NOMO-1 treated with dmso at 0.1 percent for 144 hours (cell line): ENCODE measurements at regions not wholly inside any gene's neighbourhood (a gene's known extent, or its start where the extent isn't known, plus 50 kb on each side); places are given as distances from the start of the nearest gene placed in this dataset.

Experiments
- DNase-seq: peaks from one replicate; lab custom pipeline; 2025; ENCODE audit not compliant: unreplicated experiment; lab: John Stamatoyannopoulos, UW

DNA sequence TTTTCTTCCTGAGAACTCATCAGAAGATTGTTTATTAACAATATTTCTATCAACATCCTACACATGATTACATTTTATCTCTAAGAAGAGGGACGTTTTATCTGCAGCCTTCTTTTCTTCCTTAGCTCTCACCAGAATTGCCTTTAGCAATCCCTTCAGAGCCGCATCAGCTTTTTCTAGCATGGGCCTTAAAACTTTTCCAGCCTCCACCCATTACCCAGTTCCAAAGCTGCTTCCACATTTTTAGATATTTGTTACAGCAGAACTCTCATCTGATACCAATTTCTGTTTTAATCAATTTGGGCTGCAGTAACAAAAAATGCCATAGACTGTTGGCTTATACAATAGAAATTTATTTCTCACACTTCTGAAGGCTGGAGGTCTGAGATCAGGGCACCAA is 281.5 kb downstream of the THBS2 start:
- DNase-seq = no peak

DNA sequence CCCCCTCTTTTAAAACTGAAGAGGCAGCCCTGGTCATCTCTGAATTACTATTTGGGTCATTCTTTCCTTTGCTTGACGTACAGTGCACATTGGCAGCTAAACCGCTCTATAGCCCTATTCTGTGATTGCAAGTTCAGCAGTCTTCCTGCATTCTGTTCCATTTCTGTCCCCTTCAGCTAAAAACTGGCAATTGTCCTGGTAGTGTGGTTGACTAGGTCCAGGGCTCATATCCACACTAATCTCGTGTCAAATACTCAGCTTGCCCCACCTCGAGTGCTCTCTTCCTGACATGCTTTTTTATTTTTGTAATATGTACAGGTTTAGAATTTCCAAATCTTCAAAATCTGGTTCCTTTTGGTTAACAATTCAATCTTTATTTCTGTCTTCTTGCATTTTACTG is 282.1 kb downstream of the THBS2 start:
- no peak for DNase-seq

GRCh38 chr6:168968801-168969200 is 284.8 kb downstream of the THBS2 start:
- no peak for DNase-seq

- peak; percentile 72 for DNase-seq
Observed at GRCh38 chr6:168968228-168968627, 285.4 kb downstream of the THBS2 start.

DNA sequence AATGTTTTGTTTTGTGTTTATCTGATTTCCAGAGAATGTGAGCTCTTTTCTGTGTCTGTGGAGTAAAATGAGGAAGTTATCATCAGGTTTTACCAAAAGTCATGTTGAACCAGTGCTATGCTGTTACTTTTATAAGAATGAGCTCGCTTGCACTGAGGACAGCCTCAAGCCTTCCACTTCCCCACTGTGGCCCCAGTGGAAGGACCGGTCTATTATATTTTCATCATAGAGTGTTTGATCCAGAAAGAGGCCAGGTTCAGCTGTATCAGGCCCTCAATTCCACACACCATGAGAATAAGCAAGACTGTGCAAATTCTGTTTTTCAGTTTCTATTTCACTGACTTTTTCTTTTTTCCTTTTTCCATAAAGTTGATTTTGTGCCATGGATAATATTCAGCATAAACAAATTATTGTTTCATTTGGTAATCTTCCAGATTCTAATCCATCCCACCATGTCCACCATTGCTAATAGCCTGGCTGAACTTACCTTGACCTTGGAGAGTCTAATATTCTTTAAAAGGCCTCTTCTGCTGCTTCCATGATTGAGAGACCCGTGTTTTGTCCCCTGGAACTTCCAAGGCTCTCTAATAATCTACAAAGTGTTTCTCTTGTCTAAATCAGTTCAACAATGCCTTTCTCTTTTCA is 286.2 kb downstream of the THBS2 start:
- DNase-seq = no peak

GRCh38 chr6:168964138-168964835 is 289.4 kb downstream of the THBS2 start:
- DNase-seq = no peak

- no peak for DNase-seq
Observed at GRCh38 chr6:168962886-168963285, 290.8 kb downstream of the THBS2 start.

- DNase-seq = no peak
Observed at GRCh38 chr6:168961264-168961656, 292.4 kb downstream of the THBS2 start.

- DNase-seq = no peak
Observed at GRCh38 chr6:168960551-168961263, 292.9 kb downstream of the THBS2 start.

- no peak for DNase-seq
Observed at GRCh38 chr6:168959696-168960095, 293.9 kb downstream of the THBS2 start.

- DNase-seq = peak; percentile 61
Observed at GRCh38 chr6:168956884-168957730, 296.5 kb downstream of the THBS2 start.

DNA sequence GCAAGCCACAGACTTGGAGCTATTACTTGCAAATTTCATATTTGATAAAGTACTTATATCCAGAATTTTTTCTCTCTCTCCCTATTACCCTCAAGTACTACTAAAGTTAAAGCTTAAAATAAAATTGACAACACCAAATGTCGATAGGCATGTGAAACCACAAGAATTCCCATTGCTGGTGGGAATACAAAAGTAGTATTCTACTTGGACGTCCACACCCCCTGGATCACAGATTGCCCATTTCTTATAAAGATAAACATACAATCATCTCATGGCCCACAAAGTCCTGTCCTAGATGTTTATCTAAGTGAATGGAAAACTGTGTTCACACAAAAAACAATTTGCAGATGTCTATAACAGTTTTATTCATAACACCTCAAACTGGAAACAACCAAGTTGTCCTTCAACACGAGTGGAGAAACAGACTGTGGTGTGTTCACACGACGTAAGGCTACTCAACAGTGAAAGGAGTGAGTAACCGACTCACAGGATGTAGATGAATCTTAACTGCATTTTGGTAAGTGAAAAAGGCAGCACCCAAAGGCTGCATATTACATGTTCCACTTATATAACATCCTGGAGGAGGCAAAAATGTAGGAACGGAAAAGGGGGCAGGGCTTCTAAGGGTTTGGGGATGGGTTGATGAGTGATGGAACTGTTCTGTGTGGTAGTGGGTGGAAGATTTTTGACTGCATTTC is 297.4 kb downstream of the THBS2 start:
- no peak for DNase-seq

- no peak for DNase-seq
Observed at GRCh38 chr6:168953461-168953860, 300.2 kb downstream of the THBS2 start.

DNA sequence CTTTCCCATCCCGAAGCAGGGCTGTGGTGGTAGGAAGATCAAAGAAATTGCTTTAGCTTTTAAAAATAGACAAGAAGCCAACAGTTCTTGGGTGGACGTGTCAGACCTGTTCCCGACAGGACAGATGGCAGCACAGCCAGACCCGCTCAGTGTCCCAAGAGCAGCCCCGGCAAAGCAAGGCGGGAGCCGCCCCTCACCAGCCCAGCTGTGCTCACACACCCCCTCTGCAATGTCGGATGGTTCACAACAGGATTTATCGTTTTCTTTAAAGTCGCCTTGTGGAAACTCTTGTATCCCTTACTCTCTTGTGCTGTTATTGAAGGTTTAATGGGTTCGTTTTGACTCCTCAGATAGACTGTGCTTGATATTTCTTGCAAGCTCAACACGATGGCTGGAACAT is 302.4 kb downstream of the THBS2 start:
- no peak for DNase-seq

GRCh38 chr6:168950858-168951214 is 302.8 kb downstream of the THBS2 start:
- DNase-seq = no peak

GRCh38 chr6:168949981-168950857 is 303.4 kb downstream of the THBS2 start:
- DNase-seq = no peak

DNA sequence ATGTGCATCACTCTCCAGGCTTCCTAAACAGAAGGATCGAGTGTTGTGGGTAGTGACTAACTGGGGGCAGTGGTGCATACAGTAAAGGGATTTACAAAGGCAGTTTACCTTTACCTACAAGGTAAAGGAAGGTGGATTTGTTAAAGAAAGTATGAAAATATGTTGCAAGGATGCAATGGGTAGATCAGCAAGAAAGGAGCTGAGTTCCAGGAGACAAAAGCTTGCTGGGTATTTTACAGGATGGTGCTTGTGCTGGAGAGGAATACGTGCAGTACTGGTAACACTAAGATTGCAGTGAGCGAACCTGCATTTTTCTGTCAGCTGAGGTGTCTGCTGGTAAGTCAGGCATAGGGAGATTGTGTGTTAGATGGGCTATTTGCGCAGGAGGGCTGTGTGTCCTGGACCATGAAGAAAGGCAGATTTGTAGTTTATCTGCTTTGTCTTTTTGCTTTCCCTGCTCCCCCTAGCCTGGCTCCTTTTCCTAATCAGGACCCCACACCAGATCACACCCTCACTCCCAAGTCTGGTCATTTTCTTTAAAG is 304.6 kb downstream of the THBS2 start:
- DNase-seq = no peak

DNA sequence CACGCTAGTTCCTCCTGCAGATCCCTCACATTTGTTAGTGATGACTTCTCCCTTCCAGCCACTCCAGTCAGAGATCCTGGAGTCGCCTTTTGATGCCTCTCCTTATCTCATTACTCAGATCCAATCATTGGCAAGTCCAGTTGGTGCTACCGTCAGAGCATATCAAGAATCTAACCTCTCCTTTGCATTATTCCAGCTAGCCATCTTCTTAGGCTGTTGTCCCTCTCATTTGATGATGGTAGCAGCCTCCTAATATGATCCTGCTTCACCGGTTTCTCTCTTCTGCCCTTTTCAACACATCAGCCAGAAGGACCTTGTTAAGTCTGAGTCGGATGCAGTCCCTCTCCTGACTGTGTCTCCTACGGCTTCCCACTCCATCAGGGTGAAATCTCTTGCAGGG is 305.6 kb downstream of the THBS2 start:
- no peak for DNase-seq

DNA sequence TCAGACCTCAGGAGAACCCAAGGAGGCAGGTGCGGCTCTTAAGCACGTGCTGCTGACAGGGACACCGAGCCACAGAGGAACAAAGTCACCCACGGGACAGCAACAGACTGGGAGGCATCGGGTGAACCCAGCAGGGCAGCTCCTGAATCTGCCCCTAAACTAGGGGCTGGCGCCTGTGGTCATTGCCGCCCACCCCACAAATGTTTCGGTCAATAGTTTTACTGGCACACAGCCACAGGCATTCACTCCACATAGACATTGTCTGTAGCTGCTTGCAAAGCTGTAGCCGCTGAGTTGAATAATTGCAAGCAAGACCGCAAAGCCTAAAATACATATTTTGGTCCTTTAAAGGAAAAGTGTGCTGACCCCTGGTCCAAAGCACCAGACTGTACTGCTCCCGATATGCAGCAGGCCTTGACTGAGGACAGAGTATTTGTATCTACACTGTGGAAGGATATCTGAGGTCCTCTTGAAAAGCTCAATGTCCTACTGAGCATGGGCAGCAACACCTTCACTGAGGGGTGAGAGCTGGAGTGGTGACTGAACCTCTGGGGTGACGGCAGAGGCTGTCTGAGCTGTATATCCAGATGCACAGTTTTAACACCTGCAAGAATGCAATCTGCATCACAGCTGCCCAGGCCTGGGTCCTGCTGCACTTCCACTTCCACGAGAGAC is 310.3 kb downstream of the THBS2 start:
- DNase-seq = no peak
